WTC11 (cell line): ENCODE measurements at regions not wholly inside any gene's neighbourhood (a gene's known extent, or its start where the extent isn't known, plus 50 kb on each side); places are given as distances from the start of the nearest gene placed in this dataset.

Experiments used
- CREB1 ChIP-seq: sonication (generic); formaldehyde crosslinking; IDR thresholded peaks from 2 replicates; pipeline ENCODE4 v1.8.0; 2023; ENCODE audit warnings: mild to moderate bottlenecking, missing genetic modification reagents
- ELF4 ChIP-seq: sonication (generic); formaldehyde crosslinking; IDR thresholded peaks from 2 replicates; pipeline ENCODE4 v1.8.1; 2022; ENCODE audit warnings: low read depth, mild to moderate bottlenecking, moderate library complexity, missing genetic modification reagents
- TF ChIP-seq, protein P1 (sequence below): fragments of 200-600 bp; IDR thresholded peaks from 2 replicates; pipeline ENCODE4 v1.8.0; 2022; ENCODE audit warnings: antibody characterized with exemption
- TF ChIP-seq, protein P2 (sequence below): sonication (generic); formaldehyde crosslinking; conservative IDR thresholded peaks from 2 replicates; pipeline ENCODE4 v1.8.1; 2023; ENCODE audit warnings: mild to moderate bottlenecking, low read depth, missing genetic modification reagents, moderate library complexity

DNA sequence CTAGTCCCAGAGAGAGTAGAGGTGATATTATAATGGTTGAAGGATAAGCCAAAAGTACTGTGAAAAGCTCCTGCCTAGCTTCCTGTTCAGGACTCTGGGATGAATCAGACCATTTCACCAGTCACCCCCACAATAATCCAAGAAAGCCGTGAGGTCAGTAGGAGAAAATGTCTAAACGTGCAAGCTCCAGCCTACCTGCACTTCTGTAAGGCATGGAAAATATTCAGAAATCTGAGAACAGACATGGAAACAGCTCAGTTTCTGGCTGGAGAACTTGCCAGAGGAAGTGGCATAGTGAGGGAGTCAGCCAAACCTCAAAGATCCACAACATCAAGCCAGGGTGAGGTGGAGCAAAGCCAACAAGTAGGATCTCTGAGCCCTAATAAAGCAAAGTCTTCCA lies 58.2 kb downstream of the ELAPOR2 start:
- TF ChIP-seq ELF4 (no peak), CREB1 (CRISPR knock-in tag) (no peak)
- TF ChIP-seq, protein P1, sequence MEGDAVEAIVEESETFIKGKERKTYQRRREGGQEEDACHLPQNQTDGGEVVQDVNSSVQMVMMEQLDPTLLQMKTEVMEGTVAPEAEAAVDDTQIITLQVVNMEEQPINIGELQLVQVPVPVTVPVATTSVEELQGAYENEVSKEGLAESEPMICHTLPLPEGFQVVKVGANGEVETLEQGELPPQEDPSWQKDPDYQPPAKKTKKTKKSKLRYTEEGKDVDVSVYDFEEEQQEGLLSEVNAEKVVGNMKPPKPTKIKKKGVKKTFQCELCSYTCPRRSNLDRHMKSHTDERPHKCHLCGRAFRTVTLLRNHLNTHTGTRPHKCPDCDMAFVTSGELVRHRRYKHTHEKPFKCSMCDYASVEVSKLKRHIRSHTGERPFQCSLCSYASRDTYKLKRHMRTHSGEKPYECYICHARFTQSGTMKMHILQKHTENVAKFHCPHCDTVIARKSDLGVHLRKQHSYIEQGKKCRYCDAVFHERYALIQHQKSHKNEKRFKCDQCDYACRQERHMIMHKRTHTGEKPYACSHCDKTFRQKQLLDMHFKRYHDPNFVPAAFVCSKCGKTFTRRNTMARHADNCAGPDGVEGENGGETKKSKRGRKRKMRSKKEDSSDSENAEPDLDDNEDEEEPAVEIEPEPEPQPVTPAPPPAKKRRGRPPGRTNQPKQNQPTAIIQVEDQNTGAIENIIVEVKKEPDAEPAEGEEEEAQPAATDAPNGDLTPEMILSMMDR: no peak
- TF ChIP-seq, protein P2, sequence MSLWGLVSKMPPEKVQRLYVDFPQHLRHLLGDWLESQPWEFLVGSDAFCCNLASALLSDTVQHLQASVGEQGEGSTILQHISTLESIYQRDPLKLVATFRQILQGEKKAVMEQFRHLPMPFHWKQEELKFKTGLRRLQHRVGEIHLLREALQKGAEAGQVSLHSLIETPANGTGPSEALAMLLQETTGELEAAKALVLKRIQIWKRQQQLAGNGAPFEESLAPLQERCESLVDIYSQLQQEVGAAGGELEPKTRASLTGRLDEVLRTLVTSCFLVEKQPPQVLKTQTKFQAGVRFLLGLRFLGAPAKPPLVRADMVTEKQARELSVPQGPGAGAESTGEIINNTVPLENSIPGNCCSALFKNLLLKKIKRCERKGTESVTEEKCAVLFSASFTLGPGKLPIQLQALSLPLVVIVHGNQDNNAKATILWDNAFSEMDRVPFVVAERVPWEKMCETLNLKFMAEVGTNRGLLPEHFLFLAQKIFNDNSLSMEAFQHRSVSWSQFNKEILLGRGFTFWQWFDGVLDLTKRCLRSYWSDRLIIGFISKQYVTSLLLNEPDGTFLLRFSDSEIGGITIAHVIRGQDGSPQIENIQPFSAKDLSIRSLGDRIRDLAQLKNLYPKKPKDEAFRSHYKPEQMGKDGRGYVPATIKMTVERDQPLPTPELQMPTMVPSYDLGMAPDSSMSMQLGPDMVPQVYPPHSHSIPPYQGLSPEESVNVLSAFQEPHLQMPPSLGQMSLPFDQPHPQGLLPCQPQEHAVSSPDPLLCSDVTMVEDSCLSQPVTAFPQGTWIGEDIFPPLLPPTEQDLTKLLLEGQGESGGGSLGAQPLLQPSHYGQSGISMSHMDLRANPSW (CRISPR knock-in tag): no peak
